ENCODE measurements at regions not wholly inside any gene's neighbourhood (a gene's known extent, or its start where the extent isn't known, plus 50 kb on each side); places are given as distances from the start of the nearest gene placed in this dataset.
"Not testable (repeated sequence)": the region's sequence is repeated elsewhere in the genome, so short reads cannot be mapped to it uniquely, and the experiment has no call there.

DNA sequence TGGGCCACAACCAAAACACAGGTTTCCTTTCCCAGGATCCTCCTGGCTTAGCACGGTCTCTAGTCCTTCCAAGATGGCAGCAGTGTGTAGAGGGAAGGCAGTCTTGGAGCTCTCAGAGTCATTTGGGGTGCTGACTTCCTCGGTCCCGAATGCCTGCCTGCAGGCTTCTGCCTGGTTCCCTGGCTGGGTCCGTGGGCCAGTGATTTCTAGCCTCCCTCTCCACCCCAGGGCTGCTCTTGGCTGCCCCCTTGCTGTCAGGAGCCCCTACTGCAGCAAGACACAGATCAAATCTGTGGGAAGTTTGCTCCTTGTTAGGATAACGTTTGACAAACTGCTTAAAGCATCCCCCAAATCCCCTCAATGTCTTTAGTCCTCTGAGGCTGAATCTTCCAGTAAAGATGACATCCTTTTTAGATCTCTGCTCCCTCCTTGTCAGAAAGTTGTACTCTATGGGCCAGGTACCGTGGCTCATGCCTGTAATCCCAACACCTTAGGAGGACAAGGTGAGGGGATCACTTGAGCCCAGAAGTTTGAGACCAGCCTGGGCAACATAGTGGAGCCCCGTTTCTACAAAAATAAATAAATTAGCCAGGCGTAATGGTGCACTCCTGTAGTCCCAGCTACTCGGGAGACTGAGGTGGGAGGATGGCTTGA is 272.5 kb downstream of the RRAGC start:
- H3K9me3 ChIP-seq (ENCODE audit: control insufficient read depth in 5 of 5, low read length in 5 of 5), result peaks cover 0 to 4% (median 0%) of the 10 kb centered on the region in 5 donors
- peaks cover 0 to 3% (median 0%) of the 10 kb centered on the region in 5 donors for H3K27me3 ChIP-seq (ENCODE audit: control insufficient read depth in 5 of 5, insufficient read depth in 4 of 5, low read length in 5 of 5)
- H3K27ac ChIP-seq (ENCODE audit: low read depth, low read length), result no peak overlapping the region
- no peak overlapping the region for H3K9ac ChIP-seq (ENCODE audit: low read length in 5 of 5)
- peaks cover 0 to 5% (median 0%) of the 10 kb centered on the region in 5 donors for H3K4me1 ChIP-seq (ENCODE audit: control insufficient read depth in 5 of 5, insufficient read depth in 5 of 5, low read length in 5 of 5)
- no peak overlapping the region for H3K4me3 ChIP-seq (ENCODE audit: low read depth in 1 of 5, low read length in 5 of 5)
- H3K36me3 ChIP-seq (ENCODE audit: control insufficient read depth in 5 of 5, insufficient read depth in 5 of 5, low read length in 5 of 5), result no peaks in the 10 kb centered on the region

DNA sequence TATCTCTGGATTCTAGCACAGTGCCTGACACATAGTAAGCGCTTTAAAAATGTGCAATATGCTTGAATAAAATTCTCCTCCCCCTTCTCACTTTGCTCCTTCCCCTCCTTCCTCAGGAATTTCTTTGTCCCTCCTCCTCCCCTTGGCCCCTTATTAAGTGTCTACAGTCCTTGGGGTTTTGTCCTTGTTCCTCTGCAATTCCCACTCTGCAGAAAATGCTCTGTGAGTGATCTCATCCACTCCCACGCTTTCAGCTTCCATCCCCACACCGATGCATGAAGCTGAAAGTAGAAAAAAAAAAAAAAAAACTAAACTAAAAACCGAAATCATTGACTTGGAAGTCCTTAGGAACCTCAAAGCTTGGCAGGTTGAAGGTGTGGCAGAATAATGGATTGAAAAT is 273.6 kb downstream of the RRAGC start:
- no peak overlapping the region for H3K27ac ChIP-seq (ENCODE audit: low read depth, low read length)
- H3K36me3 ChIP-seq (ENCODE audit: control insufficient read depth in 5 of 5, insufficient read depth in 5 of 5, low read length in 5 of 5), result no peaks in the 10 kb centered on the region
- peaks cover 0 to under 1% (median 0%) of the 10 kb centered on the region in 5 donors for H3K9me3 ChIP-seq (ENCODE audit: control insufficient read depth in 5 of 5, low read length in 5 of 5)
- peaks cover 0 to 5% (median 0%) of the 10 kb centered on the region in 5 donors for H3K4me1 ChIP-seq (ENCODE audit: control insufficient read depth in 5 of 5, insufficient read depth in 5 of 5, low read length in 5 of 5)
- no peak overlapping the region for H3K4me3 ChIP-seq (ENCODE audit: low read depth in 1 of 5, low read length in 5 of 5)
- H3K27me3 ChIP-seq (ENCODE audit: control insufficient read depth in 5 of 5, insufficient read depth in 4 of 5, low read length in 5 of 5), result peaks cover 0 to 8% (median 0%) of the 10 kb centered on the region in 5 donors
- no peak overlapping the region for H3K9ac ChIP-seq (ENCODE audit: low read length in 5 of 5)

DNA sequence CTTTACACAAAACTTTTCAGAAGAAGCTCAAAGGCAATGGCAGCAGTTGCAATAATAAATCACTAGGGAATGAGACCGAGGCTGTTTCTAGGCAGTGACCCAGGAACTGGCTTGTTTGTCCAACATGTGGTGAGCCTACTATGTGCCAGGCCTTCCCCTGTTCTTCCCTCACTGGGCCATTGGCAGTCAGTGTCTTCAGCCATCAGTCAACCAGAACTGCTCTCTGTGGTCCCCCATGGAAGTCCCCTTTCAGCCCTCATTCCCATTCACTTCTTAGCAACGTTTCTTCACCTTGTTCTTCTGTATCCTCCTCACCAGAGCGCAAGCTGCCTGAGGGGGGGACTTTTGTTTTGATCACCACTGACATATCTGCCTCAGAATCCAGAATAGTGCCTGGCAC is 274.1 kb downstream of the RRAGC start:
- peaks cover 0 to 5% (median 0%) of the 10 kb centered on the region in 5 donors for H3K4me1 ChIP-seq (ENCODE audit: control insufficient read depth in 5 of 5, insufficient read depth in 5 of 5, low read length in 5 of 5)
- no peak overlapping the region for H3K4me3 ChIP-seq (ENCODE audit: low read depth in 1 of 5, low read length in 5 of 5)
- H3K9me3 ChIP-seq (ENCODE audit: control insufficient read depth in 5 of 5, low read length in 5 of 5), result no peaks in the 10 kb centered on the region
- H3K9ac ChIP-seq (ENCODE audit: low read length in 5 of 5), result no peak overlapping the region
- no peak overlapping the region for H3K27ac ChIP-seq (ENCODE audit: low read depth, low read length)
- no peaks in the 10 kb centered on the region for H3K36me3 ChIP-seq (ENCODE audit: control insufficient read depth in 5 of 5, insufficient read depth in 5 of 5, low read length in 5 of 5)
- H3K27me3 ChIP-seq (ENCODE audit: control insufficient read depth in 5 of 5, insufficient read depth in 4 of 5, low read length in 5 of 5), result peaks cover 0 to 8% (median 0%) of the 10 kb centered on the region in 5 donors

DNA sequence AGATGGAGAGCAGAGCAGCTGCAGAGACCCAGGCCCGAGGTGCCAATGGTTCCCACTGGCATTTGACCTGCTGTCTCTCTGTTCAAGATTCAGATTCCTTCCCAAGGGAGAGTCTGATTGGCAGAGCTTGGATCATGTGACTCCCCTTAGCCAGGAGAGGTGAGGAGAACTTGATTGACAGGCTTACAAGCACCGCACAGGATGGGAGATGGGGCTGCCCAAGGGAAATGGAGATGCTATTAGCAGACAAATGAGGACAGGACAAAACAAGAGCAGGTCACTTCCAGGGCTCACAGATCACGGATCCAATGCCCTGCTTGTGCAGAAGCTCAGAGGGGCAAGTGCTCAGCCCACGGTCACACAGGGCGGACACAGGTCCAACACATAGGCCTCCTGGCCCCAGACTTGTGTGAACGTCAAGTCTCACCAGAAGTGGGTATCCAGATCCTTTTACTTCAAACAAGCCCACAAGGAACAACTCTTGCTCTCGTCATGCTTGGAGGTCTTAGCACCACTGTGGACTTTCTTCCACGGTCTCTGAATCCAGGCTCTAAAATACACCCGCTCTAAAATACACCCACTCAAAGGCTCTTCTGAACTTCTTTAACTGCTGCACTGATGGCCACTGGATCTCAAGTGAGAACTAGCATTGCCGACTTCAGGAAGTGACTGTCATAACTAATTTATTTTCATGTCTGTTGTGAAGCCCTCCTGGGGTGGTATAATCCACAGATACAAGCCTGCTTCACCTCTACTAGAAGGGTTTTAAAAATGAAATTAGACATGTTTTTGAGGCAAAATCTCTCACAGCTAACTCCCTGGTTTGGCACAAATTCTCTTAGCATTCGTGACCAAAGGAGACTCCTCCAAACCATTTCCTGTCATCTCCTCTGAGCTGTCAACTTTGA is 274.9 kb downstream of the RRAGC start:
- H3K4me1 ChIP-seq (ENCODE audit: control insufficient read depth in 5 of 5, insufficient read depth in 5 of 5, low read length in 5 of 5), result peaks cover 0 to 5% (median 0%) of the 10 kb centered on the region in 5 donors
- no peak overlapping the region for H3K27ac ChIP-seq (ENCODE audit: low read depth, low read length)
- H3K36me3 ChIP-seq (ENCODE audit: control insufficient read depth in 5 of 5, insufficient read depth in 5 of 5, low read length in 5 of 5), result no peaks in the 10 kb centered on the region
- H3K4me3 ChIP-seq (ENCODE audit: low read depth in 1 of 5, low read length in 5 of 5), result no peak overlapping the region
- no peak overlapping the region for H3K9ac ChIP-seq (ENCODE audit: low read length in 5 of 5)
- H3K27me3 ChIP-seq (ENCODE audit: control insufficient read depth in 5 of 5, insufficient read depth in 4 of 5, low read length in 5 of 5), result peaks cover 0 to 14% (median 3%) of the 10 kb centered on the region in 5 donors
- no peaks in the 10 kb centered on the region for H3K9me3 ChIP-seq (ENCODE audit: control insufficient read depth in 5 of 5, low read length in 5 of 5)

DNA sequence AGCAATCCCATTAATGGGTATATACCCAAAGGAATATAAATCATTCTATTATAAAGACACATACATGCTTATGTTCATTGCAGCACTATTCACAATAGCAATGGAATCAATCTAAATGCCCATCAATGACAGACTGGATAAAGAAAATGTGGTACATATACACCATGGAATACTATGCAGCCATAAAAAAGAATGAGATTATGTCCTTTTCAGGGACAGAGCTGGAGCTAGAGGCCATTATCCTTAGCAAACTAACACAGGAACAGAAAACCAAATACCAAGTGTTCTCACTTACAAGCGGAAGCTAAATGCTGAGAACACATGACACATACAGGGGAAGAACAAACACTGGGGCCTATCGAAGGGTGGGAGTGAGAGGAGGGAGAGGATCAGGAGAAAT is 276.3 kb downstream of the RRAGC start:
- H3K27me3 ChIP-seq (ENCODE audit: control insufficient read depth in 5 of 5, insufficient read depth in 4 of 5, low read length in 5 of 5), result peaks cover 3 to 27% (median 10%) of the 10 kb centered on the region in 5 donors

DNA sequence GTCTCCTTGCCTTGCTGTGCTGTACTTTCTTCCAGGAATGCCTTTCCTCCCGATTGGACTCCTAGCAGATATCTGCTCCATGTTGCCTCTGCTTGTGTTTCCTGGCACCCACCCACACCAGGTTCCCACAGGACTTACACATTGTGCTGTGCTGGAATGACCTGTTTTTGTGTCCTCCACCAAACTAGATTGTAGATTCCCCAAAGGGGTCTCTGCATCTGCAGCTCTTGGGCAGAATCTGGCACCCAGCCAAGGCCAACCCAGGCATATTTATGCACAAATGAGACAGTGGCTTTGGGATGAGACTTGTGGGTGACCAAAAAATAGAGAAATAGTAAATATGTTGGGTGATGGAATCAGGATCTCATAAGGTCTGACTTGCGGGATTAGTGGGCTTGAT is 278.2 kb downstream of the RRAGC start:
- H3K4me1 ChIP-seq (ENCODE audit: control insufficient read depth in 5 of 5, insufficient read depth in 5 of 5, low read length in 5 of 5), result peaks cover 0 to 3% (median 0%) of the 10 kb centered on the region in 5 donors
- H3K36me3 ChIP-seq (ENCODE audit: control insufficient read depth in 5 of 5, insufficient read depth in 5 of 5, low read length in 5 of 5), result no peaks in the 10 kb centered on the region
- peaks cover 12 to 39% (median 22%) of the 10 kb centered on the region in 5 donors for H3K27me3 ChIP-seq (ENCODE audit: control insufficient read depth in 5 of 5, insufficient read depth in 4 of 5, low read length in 5 of 5)
- no peaks in the 10 kb centered on the region for H3K9me3 ChIP-seq (ENCODE audit: control insufficient read depth in 5 of 5, low read length in 5 of 5)
- H3K9ac ChIP-seq (ENCODE audit: low read length in 5 of 5), result no peak overlapping the region
- no peak overlapping the region for H3K4me3 ChIP-seq (ENCODE audit: low read depth in 1 of 5, low read length in 5 of 5)
- no peak overlapping the region for H3K27ac ChIP-seq (ENCODE audit: low read depth, low read length)

More for the DNA sequence above, 276.3 kb downstream of the RRAGC start:
- not testable (repeated sequence) for H3K27ac ChIP-seq (ENCODE audit: low read depth, low read length); H3K9me3 ChIP-seq (ENCODE audit: control insufficient read depth in 5 of 5, low read length in 5 of 5); H3K4me1 ChIP-seq (ENCODE audit: control insufficient read depth in 5 of 5, insufficient read depth in 5 of 5, low read length in 5 of 5); H3K9ac ChIP-seq (ENCODE audit: low read length in 5 of 5); H3K36me3 ChIP-seq (ENCODE audit: control insufficient read depth in 5 of 5, insufficient read depth in 5 of 5, low read length in 5 of 5); H3K4me3 ChIP-seq (ENCODE audit: low read depth in 1 of 5, low read length in 5 of 5)

DNA sequence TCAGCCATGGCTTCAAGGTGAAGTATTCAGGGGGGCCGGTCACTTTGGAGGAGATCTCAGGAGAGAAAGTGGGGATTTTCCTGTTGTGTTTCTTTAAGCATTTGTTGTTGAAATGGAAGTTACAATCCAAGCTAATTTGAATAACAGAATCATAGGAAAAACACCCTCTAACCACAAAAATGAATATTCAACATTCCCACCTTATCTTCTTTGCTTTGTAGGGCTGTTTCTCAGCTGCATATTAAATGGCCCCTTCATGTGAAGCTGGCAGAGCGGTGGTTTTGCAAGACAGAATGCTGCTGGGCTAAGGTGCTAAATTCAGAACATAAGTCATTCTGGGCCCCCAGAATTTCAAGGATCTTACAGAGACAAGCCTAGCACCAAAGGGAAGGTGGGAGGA is 279.0 kb downstream of the RRAGC start:
- H3K4me3 ChIP-seq (ENCODE audit: low read depth in 1 of 5, low read length in 5 of 5), result no peak overlapping the region

DNA sequence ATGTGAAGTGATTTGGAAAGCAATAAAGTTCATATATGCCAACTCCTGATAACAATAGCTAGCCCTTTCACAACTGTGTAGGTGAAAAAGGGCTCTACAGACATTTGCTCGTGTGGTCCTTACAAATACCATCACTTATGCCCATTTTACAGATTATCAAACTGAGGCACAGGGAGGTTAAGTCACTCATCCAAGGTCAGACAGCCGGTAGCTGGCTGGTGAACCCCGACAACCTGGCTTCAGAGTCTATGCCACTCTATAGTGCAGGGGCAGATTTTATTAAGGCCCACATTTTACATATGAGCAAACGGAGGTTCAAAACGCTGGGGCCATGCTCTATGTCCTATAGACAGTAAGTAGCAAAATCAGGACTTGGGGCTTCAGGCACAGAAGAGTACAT is 280.5 kb downstream of the RRAGC start:
- no peak overlapping the region for H3K4me3 ChIP-seq (ENCODE audit: low read depth in 1 of 5, low read length in 5 of 5)
- H3K4me1 ChIP-seq (ENCODE audit: control insufficient read depth in 5 of 5, insufficient read depth in 5 of 5, low read length in 5 of 5), result peaks cover 0 to 3% (median 0%) of the 10 kb centered on the region in 5 donors
- no peaks in the 10 kb centered on the region for H3K9me3 ChIP-seq (ENCODE audit: control insufficient read depth in 5 of 5, low read length in 5 of 5)
- H3K36me3 ChIP-seq (ENCODE audit: control insufficient read depth in 5 of 5, insufficient read depth in 5 of 5, low read length in 5 of 5), result no peaks in the 10 kb centered on the region
- peaks cover 19 to 39% (median 30%) of the 10 kb centered on the region in 5 donors for H3K27me3 ChIP-seq (ENCODE audit: control insufficient read depth in 5 of 5, insufficient read depth in 4 of 5, low read length in 5 of 5)
- no peak overlapping the region for H3K27ac ChIP-seq (ENCODE audit: low read depth, low read length)
- H3K9ac ChIP-seq (ENCODE audit: low read length in 5 of 5), result no peak overlapping the region

More for the DNA sequence above, 279.0 kb downstream of the RRAGC start:
- Histone ChIP-seq H3K36me3 (ENCODE audit: control insufficient read depth in 5 of 5, insufficient read depth in 5 of 5, low read length in 5 of 5) (no peaks in the 10 kb centered on the region), H3K27ac (ENCODE audit: low read depth, low read length) (no peak overlapping the region), H3K9me3 (ENCODE audit: control insufficient read depth in 5 of 5, low read length in 5 of 5) (no peaks in the 10 kb centered on the region), H3K9ac (ENCODE audit: low read length in 5 of 5) (no peak overlapping the region), H3K27me3 (ENCODE audit: control insufficient read depth in 5 of 5, insufficient read depth in 4 of 5, low read length in 5 of 5) (peaks cover 19 to 39% (median 24%) of the 10 kb centered on the region in 5 donors), H3K4me1 (ENCODE audit: control insufficient read depth in 5 of 5, insufficient read depth in 5 of 5, low read length in 5 of 5) (peaks cover 0 to 3% (median 0%) of the 10 kb centered on the region in 5 donors)

DNA sequence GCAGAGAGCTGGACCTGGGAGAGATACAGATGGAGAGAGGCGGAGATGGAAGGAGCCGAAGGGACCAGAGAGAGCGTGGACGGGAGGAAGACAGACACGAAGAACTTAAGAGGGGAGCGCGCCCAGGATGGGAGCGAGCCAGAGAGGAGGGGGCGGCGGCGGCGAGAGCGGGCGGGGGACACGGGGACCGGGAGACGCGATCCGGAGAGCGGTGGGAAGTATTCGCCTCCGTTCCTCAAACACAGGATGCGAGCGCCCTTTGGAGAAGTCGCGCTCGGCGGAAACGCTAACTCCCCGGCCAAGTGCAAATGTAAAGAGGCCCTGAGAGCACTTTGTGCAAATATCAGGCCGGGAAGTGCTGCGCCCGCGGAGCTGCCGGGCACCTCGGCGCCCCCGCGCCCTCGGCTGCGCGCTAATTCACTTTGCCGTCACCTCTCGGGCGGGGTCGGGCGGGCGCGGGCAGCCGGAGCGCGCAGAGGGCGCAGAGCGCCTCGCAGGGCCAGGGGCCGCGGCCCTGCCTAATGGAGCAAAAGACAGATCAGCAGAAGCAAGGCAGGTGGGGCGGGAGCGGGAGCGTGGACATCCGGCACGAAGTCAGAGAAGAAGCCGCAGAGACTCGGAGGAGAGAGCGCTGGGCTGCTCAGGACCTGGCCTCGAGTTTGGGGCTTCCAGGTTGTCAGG is 281.2 kb downstream of the RRAGC start:
- Histone ChIP-seq H3K27me3 (ENCODE audit: control insufficient read depth in 5 of 5, insufficient read depth in 4 of 5, low read length in 5 of 5) (peaks cover 19 to 39% (median 28%) of the 10 kb centered on the region in 5 donors), H3K4me3 (ENCODE audit: low read depth in 1 of 5, low read length in 5 of 5) (no peak overlapping the region), H3K9ac (ENCODE audit: low read length in 5 of 5) (no peak overlapping the region), H3K36me3 (ENCODE audit: control insufficient read depth in 5 of 5, insufficient read depth in 5 of 5, low read length in 5 of 5) (no peaks in the 10 kb centered on the region), H3K27ac (ENCODE audit: low read depth, low read length) (no peak overlapping the region), H3K4me1 (ENCODE audit: control insufficient read depth in 5 of 5, insufficient read depth in 5 of 5, low read length in 5 of 5) (peaks cover 0 to 3% (median 0%) of the 10 kb centered on the region in 5 donors), H3K9me3 (ENCODE audit: control insufficient read depth in 5 of 5, low read length in 5 of 5) (no peaks in the 10 kb centered on the region)

Data from subcutaneous abdominal adipose tissue (tissue), 5 donors.